ENCODE measurements at regions not wholly inside any gene's neighbourhood (a gene's known extent, or its start where the extent isn't known, plus 50 kb on each side); places are given as distances from the start of the nearest gene placed in this dataset.
A peak's percentile ranks its signal among the peaks of the same experiment; 100 is the strongest.

DNA sequence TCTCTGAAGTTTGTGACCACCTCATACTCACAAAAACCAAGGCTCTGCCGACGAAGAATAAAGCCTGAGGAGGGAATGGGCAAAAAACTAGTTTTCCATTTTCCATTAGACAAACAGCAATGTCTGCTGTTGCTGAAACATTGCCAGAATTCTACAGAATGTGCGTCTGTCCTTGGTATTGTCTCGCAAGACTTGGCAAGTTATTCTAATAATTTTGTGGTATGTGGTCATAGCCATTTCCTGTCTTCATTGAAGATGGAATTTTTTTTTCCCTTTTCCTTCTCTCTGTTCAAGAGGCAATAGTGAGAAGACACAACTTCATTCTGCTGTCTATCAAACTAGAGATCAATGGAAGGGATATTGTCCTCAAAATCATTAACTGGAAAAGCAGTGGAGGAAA lies 296.1 kb downstream of the RND3 start:
- Histone ChIP-seq H3K4me3 (ENCODE audit: low read depth, low read length) (no peak overlapping the region), H3K36me3 (ENCODE audit: control insufficient read depth, insufficient read depth, low read length) (no peaks in the 10 kb centered on the region), H3K27me3 (ENCODE audit: control insufficient read depth, insufficient read depth, low read length) (no peaks in the 10 kb centered on the region)
- FAIRE-seq (peak; percentile 70), DNase-seq (ENCODE audit: low read depth) (peak; percentile 70)
- TF ChIP-seq, protein P1, sequence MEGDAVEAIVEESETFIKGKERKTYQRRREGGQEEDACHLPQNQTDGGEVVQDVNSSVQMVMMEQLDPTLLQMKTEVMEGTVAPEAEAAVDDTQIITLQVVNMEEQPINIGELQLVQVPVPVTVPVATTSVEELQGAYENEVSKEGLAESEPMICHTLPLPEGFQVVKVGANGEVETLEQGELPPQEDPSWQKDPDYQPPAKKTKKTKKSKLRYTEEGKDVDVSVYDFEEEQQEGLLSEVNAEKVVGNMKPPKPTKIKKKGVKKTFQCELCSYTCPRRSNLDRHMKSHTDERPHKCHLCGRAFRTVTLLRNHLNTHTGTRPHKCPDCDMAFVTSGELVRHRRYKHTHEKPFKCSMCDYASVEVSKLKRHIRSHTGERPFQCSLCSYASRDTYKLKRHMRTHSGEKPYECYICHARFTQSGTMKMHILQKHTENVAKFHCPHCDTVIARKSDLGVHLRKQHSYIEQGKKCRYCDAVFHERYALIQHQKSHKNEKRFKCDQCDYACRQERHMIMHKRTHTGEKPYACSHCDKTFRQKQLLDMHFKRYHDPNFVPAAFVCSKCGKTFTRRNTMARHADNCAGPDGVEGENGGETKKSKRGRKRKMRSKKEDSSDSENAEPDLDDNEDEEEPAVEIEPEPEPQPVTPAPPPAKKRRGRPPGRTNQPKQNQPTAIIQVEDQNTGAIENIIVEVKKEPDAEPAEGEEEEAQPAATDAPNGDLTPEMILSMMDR (IDR thresholded peaks at IDR 0.05; ENCODE audit: insufficient read depth, low read length, severe bottlenecking) = no peak

DNA sequence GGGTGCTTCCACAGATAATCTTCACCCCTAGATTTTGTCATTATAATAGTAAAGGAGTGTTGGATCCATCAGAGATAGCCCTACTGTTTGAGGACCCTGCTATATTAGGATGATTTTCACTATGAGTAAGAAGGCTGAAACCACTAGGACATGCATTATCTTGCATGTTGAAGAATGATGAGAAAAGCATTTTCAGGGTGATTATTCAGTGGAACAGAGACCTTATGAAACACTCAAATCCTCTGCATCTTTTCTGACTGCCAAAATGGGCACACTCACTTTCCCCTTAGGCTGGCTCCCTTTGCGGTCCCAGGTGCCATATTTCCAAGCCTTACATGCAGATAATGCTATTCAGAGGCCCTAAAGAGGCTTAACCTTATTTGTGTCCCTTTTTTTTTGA lies 296.9 kb downstream of the RND3 start:
- FAIRE-seq (peak; percentile 66), DNase-seq (ENCODE audit: low read depth) (peak; percentile 80)
- no peaks in the 10 kb centered on the region for H3K27me3 ChIP-seq (ENCODE audit: control insufficient read depth, insufficient read depth, low read length)
- no peaks in the 10 kb centered on the region for H3K36me3 ChIP-seq (ENCODE audit: control insufficient read depth, insufficient read depth, low read length)
- H3K4me3 ChIP-seq (ENCODE audit: low read depth, low read length) = no peak overlapping the region
- TF ChIP-seq, protein P1 (IDR thresholded peaks at IDR 0.05; ENCODE audit: insufficient read depth, low read length, severe bottlenecking) = no peak

DNA sequence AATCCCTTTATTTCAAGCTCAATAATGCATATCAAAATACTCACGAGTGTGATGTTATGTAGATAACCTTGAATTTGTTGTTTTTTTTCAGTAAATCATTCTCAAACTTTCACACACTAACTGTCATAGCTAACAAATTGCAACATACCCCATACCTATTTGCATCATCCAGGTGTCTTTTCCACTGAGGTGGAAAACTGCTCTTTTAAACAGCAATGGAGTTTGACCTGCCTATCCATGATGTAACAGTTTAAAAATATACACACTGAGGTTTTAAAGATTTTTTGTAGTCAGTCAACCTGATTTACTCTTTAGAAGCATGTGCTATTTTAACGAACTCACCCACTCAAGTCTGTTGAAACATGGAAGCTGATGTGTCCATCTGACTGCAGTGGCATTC lies 298.7 kb downstream of the RND3 start:
- DNase-seq (ENCODE audit: low read depth) (peak; percentile 40), FAIRE-seq (no peak)
- H3K4me3 ChIP-seq (ENCODE audit: low read depth, low read length) = no peak overlapping the region
- H3K36me3 ChIP-seq (ENCODE audit: control insufficient read depth, insufficient read depth, low read length) = no peaks in the 10 kb centered on the region
- TF ChIP-seq, protein P1 (IDR thresholded peaks at IDR 0.05; ENCODE audit: insufficient read depth, low read length, severe bottlenecking) = no peak
- no peaks in the 10 kb centered on the region for H3K27me3 ChIP-seq (ENCODE audit: control insufficient read depth, insufficient read depth, low read length)

DNA sequence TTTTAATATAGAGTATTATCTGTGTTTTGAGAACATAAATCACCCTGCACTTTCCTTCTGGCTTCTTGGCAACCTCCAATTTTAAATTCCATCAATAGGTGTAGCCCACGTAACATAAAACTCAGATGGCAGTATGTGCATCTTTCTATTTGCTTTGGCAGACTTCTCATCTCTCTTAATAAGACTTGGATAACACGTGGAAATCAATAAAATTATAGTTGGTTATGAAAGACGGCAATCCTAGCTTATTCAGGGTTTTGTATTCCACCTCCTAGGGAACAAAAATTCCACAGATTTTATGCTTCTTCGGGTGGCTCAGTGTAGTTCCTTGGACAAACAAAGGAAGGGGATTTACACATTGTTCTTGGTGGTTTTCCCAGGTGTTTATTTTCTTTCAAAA lies 299.3 kb downstream of the RND3 start:
- TF ChIP-seq, protein P1 (IDR thresholded peaks at IDR 0.05; ENCODE audit: insufficient read depth, low read length, severe bottlenecking) = no peak
- no peak for FAIRE-seq
- H3K27me3 ChIP-seq (ENCODE audit: control insufficient read depth, insufficient read depth, low read length) = no peaks in the 10 kb centered on the region
- no peak overlapping the region for H3K4me3 ChIP-seq (ENCODE audit: low read depth, low read length)
- DNase-seq (ENCODE audit: low read depth) = no peak
- no peaks in the 10 kb centered on the region for H3K36me3 ChIP-seq (ENCODE audit: control insufficient read depth, insufficient read depth, low read length)

DNA sequence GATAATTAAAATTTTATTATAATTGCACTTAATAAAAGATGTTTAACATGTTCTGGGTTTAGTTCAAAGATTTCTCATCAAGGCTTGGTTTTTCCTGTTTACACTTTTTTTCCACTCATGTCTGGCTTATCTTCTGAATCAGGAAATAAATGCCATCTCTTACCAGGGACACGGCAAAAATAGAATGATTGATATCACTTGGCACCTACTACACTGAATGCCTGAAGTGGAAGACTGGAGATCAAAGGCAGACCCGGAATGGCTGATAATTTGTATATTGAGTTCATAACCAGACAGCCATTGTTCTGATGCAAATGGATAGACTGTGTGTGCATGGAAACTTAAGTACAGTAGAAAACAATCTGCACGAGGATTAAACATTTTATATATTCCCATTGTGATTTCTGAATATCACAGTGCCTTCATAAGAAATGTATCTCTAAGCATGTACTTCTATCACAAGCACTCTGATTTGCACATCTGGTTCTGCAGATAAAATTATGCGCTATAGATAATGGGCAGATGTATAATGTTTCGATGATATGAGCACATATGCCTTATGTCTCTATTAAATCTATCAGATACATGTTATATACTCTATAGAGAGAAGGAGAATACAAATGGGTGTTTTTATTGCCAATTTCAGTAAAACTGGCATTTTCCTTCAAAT lies 304.8 kb downstream of the RND3 start:
- DNase-seq (ENCODE audit: low read depth) (no peak), FAIRE-seq (no peak)
- TF ChIP-seq, protein P1 (IDR thresholded peaks at IDR 0.05; ENCODE audit: insufficient read depth, low read length, severe bottlenecking) = no peak
- Histone ChIP-seq H3K4me3 (ENCODE audit: low read depth, low read length) (no peak overlapping the region), H3K27me3 (ENCODE audit: control insufficient read depth, insufficient read depth, low read length) (no peaks in the 10 kb centered on the region), H3K36me3 (ENCODE audit: control insufficient read depth, insufficient read depth, low read length) (no peaks in the 10 kb centered on the region)

DNA sequence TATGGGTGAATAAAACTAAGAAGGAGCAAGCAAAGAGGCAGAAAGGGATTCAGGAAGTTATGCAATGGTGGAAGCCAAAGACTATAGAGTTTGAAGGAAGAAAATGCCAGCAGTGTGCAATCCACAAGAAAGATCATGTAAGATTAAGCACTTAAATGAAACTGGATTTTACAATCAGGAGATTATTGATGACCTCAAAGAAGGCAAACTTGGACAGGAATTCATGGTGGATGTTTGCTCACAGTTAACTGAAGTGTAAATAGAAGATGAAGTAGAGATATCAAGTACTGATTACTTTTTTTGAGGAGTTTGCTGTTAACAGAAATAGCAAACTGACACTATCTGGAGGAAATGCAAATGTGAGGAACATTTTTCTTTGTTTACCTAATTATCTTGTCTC lies 308.9 kb downstream of the RND3 start:
- no peaks in the 10 kb centered on the region for H3K27me3 ChIP-seq (ENCODE audit: control insufficient read depth, insufficient read depth, low read length)
- H3K36me3 ChIP-seq (ENCODE audit: control insufficient read depth, insufficient read depth, low read length) = no peaks in the 10 kb centered on the region
- FAIRE-seq = no peak
- TF ChIP-seq, protein P1 (IDR thresholded peaks at IDR 0.05; ENCODE audit: insufficient read depth, low read length, severe bottlenecking) = no peak
- H3K4me3 ChIP-seq (ENCODE audit: low read depth, low read length) = no peak overlapping the region
- DNase-seq (ENCODE audit: low read depth) = no peak

Measured in bronchial epithelial cell (primary cell).